Duodenal mucosa (tissue), 2 donors: ENCODE measurements at regions not wholly inside any gene's neighbourhood (a gene's known extent, or its start where the extent isn't known, plus 50 kb on each side); places are given as distances from the start of the nearest gene placed in this dataset.

Source experiments
- H3K27ac ChIP-seq: one replicate; pipeline ENCODE4 v1.7.0; 2013; ENCODE audit warnings: low read depth, low read length
- H3K27me3 ChIP-seq, 2 donors: one replicate each; pipeline ENCODE4 v1.7.0; 2013; ENCODE audit warnings: low read length in 2 of 2, control low read depth in 1 of 2; ENCODE audit not compliant: insufficient read depth in 2 of 2, control insufficient read depth in 1 of 2
- H3K36me3 ChIP-seq, 2 donors: one replicate each; pipeline ENCODE4 v1.7.0; 2013; ENCODE audit warnings: low read length in 2 of 2, control low read depth in 1 of 2; ENCODE audit not compliant: insufficient read depth in 2 of 2, control insufficient read depth in 1 of 2
- H3K4me1 ChIP-seq, 2 donors: one replicate each; pipeline ENCODE4 v1.7.0; 2013; ENCODE audit warnings: low read length in 2 of 2, control low read depth in 1 of 2; ENCODE audit not compliant: insufficient read depth in 2 of 2, control insufficient read depth in 1 of 2
- H3K4me3 ChIP-seq, 2 donors: one replicate each; pipeline ENCODE4 v1.7.0; 2013; ENCODE audit warnings: low read length in 2 of 2, low read depth in 1 of 2
- H3K9ac ChIP-seq, 2 donors: one replicate each; pipeline ENCODE4 v1.7.0; 2013; ENCODE audit warnings: low read length in 2 of 2, low read depth in 1 of 2
- H3K9me3 ChIP-seq, 2 donors: one replicate each; pipeline ENCODE4 v1.7.0; 2013; ENCODE audit warnings: low read length in 2 of 2, control low read depth in 1 of 2; ENCODE audit not compliant: control insufficient read depth in 1 of 2

GRCh38 chr3:166451997-166452396 lies 614.8 kb upstream of the BCHE start:
- Histone ChIP-seq H3K27ac (no peak overlapping the region), H3K4me3 (no peak overlapping the region), H3K27me3 (no peaks in the 10 kb centered on the region), H3K9ac (no peak overlapping the region), H3K4me1 (peaks cover 0 to 5% of the 10 kb centered on the region in 2 donors), H3K36me3 (no peaks in the 10 kb centered on the region), H3K9me3 (no peaks in the 10 kb centered on the region)

- no peak overlapping the region for H3K9ac ChIP-seq
- no peak overlapping the region for H3K27ac ChIP-seq
- H3K27me3 ChIP-seq: no peaks in the 10 kb centered on the region
- no peaks in the 10 kb centered on the region for H3K36me3 ChIP-seq
- no peaks in the 10 kb centered on the region for H3K9me3 ChIP-seq
- H3K4me1 ChIP-seq: peaks cover 0 to 8% of the 10 kb centered on the region in 2 donors
- H3K4me3 ChIP-seq: no peak overlapping the region
Measured at GRCh38 chr3:166447513-166447912, 610.3 kb upstream of the BCHE start.

GRCh38 chr3:166446986-166447385 lies 609.8 kb upstream of the BCHE start:
- Histone ChIP-seq H3K27ac (no peak overlapping the region), H3K4me3 (no peak overlapping the region), H3K27me3 (no peaks in the 10 kb centered on the region), H3K9ac (no peak overlapping the region), H3K4me1 (peaks cover 0 to 8% of the 10 kb centered on the region in 2 donors), H3K9me3 (no peaks in the 10 kb centered on the region), H3K36me3 (no peaks in the 10 kb centered on the region)

GRCh38 chr3:166446291-166446690 lies 609.1 kb upstream of the BCHE start:
- Histone ChIP-seq H3K36me3 (no peaks in the 10 kb centered on the region), H3K4me3 (no peak overlapping the region), H3K4me1 (peaks cover 0 to 8% of the 10 kb centered on the region in 2 donors), H3K9me3 (no peaks in the 10 kb centered on the region), H3K27me3 (no peaks in the 10 kb centered on the region), H3K9ac (no peak overlapping the region), H3K27ac (no peak overlapping the region)

GRCh38 chr3:166445865-166446264 lies 608.6 kb upstream of the BCHE start:
- Histone ChIP-seq H3K27ac (no peak overlapping the region), H3K9me3 (no peaks in the 10 kb centered on the region), H3K4me1 (peaks cover 0 to 8% of the 10 kb centered on the region in 2 donors), H3K27me3 (no peaks in the 10 kb centered on the region), H3K4me3 (no peak overlapping the region), H3K9ac (no peak overlapping the region), H3K36me3 (no peaks in the 10 kb centered on the region)

- H3K9ac ChIP-seq: no peak overlapping the region
- H3K27me3 ChIP-seq: no peaks in the 10 kb centered on the region
- peaks cover 0 to 8% of the 10 kb centered on the region in 2 donors for H3K4me1 ChIP-seq
- no peak overlapping the region for H3K4me3 ChIP-seq
- no peak overlapping the region for H3K27ac ChIP-seq
- no peaks in the 10 kb centered on the region for H3K9me3 ChIP-seq
- H3K36me3 ChIP-seq: no peaks in the 10 kb centered on the region
Measured at GRCh38 chr3:166444756-166445155, 607.5 kb upstream of the BCHE start.

GRCh38 chr3:166444336-166444735 lies 607.1 kb upstream of the BCHE start:
- Histone ChIP-seq H3K4me1 (peaks cover 0 to 8% of the 10 kb centered on the region in 2 donors), H3K36me3 (no peaks in the 10 kb centered on the region), H3K9ac (no peak overlapping the region), H3K27ac (no peak overlapping the region), H3K27me3 (no peaks in the 10 kb centered on the region), H3K4me3 (no peak overlapping the region), H3K9me3 (no peaks in the 10 kb centered on the region)

GRCh38 chr3:166435469-166436057 lies 598.3 kb upstream of the BCHE start:
- H3K9me3 ChIP-seq: no peaks in the 10 kb centered on the region
- H3K4me3 ChIP-seq: no peak overlapping the region

GRCh38 chr3:166433060-166433459 lies 595.8 kb upstream of the BCHE start:
- H3K9ac ChIP-seq: no peak overlapping the region
- no peaks in the 10 kb centered on the region for H3K4me1 ChIP-seq
- H3K27ac ChIP-seq: no peak overlapping the region
- no peaks in the 10 kb centered on the region for H3K27me3 ChIP-seq
- no peak overlapping the region for H3K4me3 ChIP-seq
- H3K9me3 ChIP-seq: no peaks in the 10 kb centered on the region
- H3K36me3 ChIP-seq: no peaks in the 10 kb centered on the region

More at GRCh38 chr3:166435469-166436057, 598.3 kb upstream of the BCHE start:
- Histone ChIP-seq H3K9ac (no peak overlapping the region), H3K27me3 (no peaks in the 10 kb centered on the region), H3K4me1 (no peaks in the 10 kb centered on the region), H3K36me3 (no peaks in the 10 kb centered on the region), H3K27ac (no peak overlapping the region)

- no peaks in the 10 kb centered on the region for H3K4me1 ChIP-seq
- H3K4me3 ChIP-seq: no peak overlapping the region
- H3K9me3 ChIP-seq: no peaks in the 10 kb centered on the region
- H3K27me3 ChIP-seq: no peaks in the 10 kb centered on the region
- no peak overlapping the region for H3K9ac ChIP-seq
- no peaks in the 10 kb centered on the region for H3K36me3 ChIP-seq
- H3K27ac ChIP-seq: no peak overlapping the region
Measured at GRCh38 chr3:166425900-166426611, 588.8 kb upstream of the BCHE start.
